Adipocyte (in vitro differentiated cells): ENCODE measurements at regions not wholly inside any gene's neighbourhood (a gene's known extent, or its start where the extent isn't known, plus 50 kb on each side); places are given as distances from the start of the nearest gene placed in this dataset.

Source experiments
- DNase-seq: peaks from one replicate; pipeline ENCODE4 v3.0.0-alpha.2; 2015; ENCODE audit warnings: low read depth
- H3K27me3 ChIP-seq: replicated peaks from 2 replicates; pipeline ENCODE4 v1.7.0; 2013; ENCODE audit warnings: mild to moderate bottlenecking, low read length, moderate library complexity; ENCODE audit not compliant: control insufficient read depth, insufficient read depth
- H3K36me3 ChIP-seq: 2 replicates; pipeline ENCODE4 v1.7.0; 2013; ENCODE audit warnings: low read length, mild to moderate bottlenecking, moderate library complexity; ENCODE audit not compliant: control insufficient read depth, insufficient read depth, severe bottlenecking
- H3K4me1 ChIP-seq: 2 replicates; pipeline ENCODE4 v1.7.0; 2013; ENCODE audit warnings: mild to moderate bottlenecking, low read length, moderate library complexity; ENCODE audit not compliant: control insufficient read depth, insufficient read depth
- H3K4me3 ChIP-seq: 2 replicates; pipeline ENCODE4 v1.7.0; 2013; ENCODE audit warnings: mild to moderate bottlenecking, low read length, moderate library complexity
- H3K9ac ChIP-seq: 2 replicates; pipeline ENCODE4 v1.7.0; 2013; ENCODE audit warnings: mild to moderate bottlenecking, low read length, moderate library complexity
- H3K9me3 ChIP-seq: 2 replicates; pipeline ENCODE4 v1.7.0; 2013; ENCODE audit warnings: mild to moderate bottlenecking, low read length, moderate library complexity; ENCODE audit not compliant: control insufficient read depth

DNA sequence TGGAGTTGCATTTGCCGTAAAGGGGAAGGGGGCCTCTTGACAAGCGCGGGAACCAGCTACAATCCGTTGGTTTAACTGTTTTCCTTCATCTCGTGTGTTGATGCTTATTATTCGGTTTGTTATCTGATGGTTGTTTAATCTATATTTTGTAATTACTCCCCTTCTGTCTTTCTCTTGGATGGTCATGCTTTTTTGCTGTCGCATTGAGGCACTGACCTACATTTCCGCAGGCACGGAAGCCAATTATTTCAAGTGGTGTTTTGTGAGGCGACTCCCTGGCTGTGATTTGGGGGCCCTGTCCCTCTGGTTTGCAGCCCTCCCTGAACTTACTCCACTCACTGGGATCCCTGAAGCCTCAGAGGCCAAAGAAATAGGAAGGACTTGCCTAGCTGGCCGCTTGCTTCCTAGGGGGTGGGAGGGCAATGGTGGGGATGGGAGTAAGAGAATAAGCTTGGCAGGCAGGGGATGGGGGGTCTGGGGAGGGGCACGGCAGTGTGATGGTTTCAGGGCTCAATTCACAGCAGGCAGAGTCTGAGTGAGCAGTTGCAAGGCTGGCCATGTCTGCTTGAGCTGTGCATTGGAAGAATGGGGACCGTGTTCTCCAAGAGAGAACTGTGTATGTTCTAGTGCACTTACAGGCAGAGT, 165.8 kb upstream of the B3GAT1 start:
- peaks cover 12% of the 10 kb centered on the region for H3K27me3 ChIP-seq

DNA sequence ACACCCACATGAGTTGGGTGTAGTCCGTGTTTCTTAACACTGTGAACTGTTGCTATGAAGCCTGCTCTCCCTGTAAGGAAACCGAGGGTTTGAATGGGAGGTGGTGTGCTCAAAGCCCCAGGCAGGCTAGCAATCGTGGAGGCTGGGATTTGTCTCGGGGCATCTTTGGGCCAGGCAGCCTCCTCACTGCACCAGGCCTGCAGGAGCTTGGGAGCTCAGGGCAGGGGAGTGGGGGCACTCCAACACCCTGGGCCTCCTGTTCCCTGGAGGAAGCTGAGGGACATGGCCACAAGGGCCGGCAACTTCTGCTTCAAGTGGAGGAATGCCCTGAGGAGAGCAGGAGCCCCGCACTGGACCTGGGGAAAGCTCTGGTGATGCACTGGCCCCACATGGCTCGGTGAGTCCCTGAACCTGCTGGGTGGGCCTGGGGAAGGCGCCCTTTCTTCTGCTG, 164.7 kb upstream of the B3GAT1 start:
- H3K27me3 ChIP-seq: peaks cover 12% of the 10 kb centered on the region
- DNase-seq: no peak
- no peak overlapping the region for H3K9ac ChIP-seq
- H3K4me3 ChIP-seq: no peak overlapping the region
- no peaks in the 10 kb centered on the region for H3K4me1 ChIP-seq
- no peaks in the 10 kb centered on the region for H3K9me3 ChIP-seq
- H3K36me3 ChIP-seq: no peaks in the 10 kb centered on the region

More for the DNA sequence above, 165.8 kb upstream of the B3GAT1 start:
- no peaks in the 10 kb centered on the region for H3K36me3 ChIP-seq
- H3K4me1 ChIP-seq: no peaks in the 10 kb centered on the region
- H3K4me3 ChIP-seq: no peak overlapping the region
- no peaks in the 10 kb centered on the region for H3K9me3 ChIP-seq
- no peak overlapping the region for H3K9ac ChIP-seq
- DNase-seq: no peak

DNA sequence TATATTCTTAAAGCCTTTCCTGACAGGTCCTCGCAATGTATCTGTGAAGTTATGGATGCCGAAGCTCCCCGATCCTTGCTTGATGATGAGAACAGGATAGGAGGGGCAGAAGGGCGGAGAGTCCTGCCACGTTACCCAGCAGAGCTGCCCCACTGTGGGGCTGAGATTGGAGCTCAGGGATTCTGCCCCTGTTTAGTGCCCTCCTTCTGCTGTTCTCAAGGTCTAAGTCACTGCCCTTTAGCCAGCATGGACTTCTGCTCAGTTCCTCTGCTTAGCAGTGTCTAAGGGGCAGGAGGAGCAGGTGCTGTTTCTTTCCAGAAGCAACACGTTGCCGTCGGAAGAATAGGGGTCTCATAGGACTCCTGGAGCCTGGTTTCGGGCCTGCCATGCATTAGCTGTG, 164.2 kb upstream of the B3GAT1 start:
- Histone ChIP-seq H3K9ac (no peak overlapping the region), H3K4me1 (no peaks in the 10 kb centered on the region), H3K4me3 (no peak overlapping the region), H3K27me3 (peaks cover 12% of the 10 kb centered on the region), H3K36me3 (no peaks in the 10 kb centered on the region), H3K9me3 (no peaks in the 10 kb centered on the region)
- DNase-seq: no peak

DNA sequence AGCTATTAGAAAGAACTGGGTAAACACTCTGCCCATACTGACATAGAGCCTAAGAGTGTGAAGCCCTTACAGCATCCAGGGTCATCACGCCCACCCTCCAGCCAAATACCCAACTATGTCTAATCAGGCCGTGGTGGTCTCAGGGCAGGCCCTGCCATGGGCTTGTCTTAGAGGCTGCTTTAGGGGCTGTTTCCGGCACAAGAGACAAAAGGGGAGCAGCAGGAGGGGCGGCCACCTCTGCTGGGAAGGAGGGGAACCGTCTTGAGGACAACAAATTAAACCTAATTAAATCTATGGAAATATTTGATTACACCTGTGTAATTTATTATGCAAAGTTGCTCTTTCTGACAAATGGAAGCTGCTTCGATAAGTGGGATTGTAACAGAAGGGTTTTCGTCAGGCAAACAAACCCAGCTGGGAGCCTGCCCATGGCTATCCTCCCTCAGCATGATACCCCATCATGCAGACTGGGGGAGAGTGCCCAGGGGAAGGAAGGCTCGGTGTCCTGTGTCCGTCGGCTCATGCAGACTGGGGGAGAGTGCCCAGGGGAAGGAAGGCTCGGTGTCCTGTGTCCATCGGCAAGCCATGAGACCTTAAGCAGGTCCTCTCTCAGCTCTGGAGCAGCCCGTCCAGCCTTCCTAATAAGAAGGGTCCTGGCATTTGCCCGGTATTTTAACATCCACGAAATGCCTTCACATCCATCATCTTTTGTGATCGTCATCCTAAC, 163.6 kb upstream of the B3GAT1 start:
- Histone ChIP-seq H3K9ac (no peak overlapping the region), H3K4me3 (no peak overlapping the region), H3K4me1 (no peaks in the 10 kb centered on the region), H3K27me3 (peaks cover 12% of the 10 kb centered on the region), H3K9me3 (no peaks in the 10 kb centered on the region), H3K36me3 (no peaks in the 10 kb centered on the region)
- no peak for DNase-seq

DNA sequence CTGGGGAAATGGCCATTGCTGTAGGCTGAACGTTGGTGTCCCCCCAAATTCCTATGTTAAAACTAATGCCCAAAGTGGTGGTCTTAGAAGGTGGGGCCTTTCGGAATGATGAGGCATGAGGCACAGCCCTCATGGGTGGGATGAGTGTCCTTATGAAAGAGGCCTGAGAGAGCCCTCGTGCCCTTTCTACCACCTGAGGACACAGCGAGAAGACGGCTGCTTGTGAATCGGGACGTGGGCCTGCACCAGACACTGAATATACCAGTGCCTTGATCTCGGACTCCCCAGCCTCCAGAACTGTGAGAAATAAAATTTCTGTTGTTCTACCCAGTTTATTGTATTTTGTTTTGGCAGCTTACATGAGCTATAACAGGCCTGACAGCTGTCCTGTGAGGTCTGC, 162.9 kb upstream of the B3GAT1 start:
- peaks cover 9% of the 10 kb centered on the region for H3K27me3 ChIP-seq
- no peaks in the 10 kb centered on the region for H3K4me1 ChIP-seq
- H3K4me3 ChIP-seq: no peak overlapping the region
- H3K9ac ChIP-seq: no peak overlapping the region
- no peak for DNase-seq
- no peaks in the 10 kb centered on the region for H3K9me3 ChIP-seq
- H3K36me3 ChIP-seq: no peaks in the 10 kb centered on the region

DNA sequence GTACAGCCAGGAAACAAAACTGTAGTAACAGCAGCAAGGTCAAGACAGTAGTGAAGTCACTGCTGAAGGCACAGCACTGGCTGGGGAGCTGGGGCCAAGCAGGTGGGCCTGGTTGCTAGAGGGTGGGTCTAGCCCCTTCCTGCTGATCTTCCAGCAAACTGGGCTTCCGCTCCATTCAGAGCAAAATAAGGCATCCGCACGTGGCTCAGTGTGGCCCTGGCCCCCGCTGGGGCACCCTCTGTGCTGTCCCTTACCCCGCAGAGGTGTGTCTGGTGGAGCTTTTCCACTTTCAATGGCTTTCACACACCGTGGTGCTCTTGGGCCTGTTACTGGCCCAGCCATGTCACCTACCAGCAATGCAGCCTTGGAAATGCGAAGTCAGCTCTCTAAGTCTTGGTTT, 162.4 kb upstream of the B3GAT1 start:
- peaks cover 5% of the 10 kb centered on the region for H3K27me3 ChIP-seq
- no peak overlapping the region for H3K9ac ChIP-seq
- H3K36me3 ChIP-seq: no peaks in the 10 kb centered on the region
- no peak overlapping the region for H3K4me3 ChIP-seq
- H3K9me3 ChIP-seq: no peaks in the 10 kb centered on the region
- H3K4me1 ChIP-seq: no peaks in the 10 kb centered on the region
- no peak for DNase-seq

DNA sequence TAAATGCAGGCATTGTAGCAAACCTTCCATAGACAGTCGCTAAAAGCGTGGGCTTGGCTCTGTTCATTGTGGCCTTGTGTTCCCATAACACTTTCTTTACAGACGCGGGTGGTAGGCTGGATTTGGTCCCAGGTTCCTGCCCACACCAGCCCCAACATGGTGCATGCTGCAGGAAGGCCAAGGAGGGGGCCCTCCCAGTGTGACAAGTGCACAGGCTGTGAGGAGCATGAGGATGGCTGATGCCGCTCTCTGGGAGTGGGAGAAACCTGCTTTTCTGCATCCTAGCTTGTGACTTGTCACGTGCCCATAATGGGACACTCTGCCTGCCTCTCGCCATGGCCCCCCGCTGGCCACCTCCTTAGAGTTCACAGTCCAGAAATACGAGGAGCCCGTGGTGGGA, 161.8 kb upstream of the B3GAT1 start:
- H3K9me3 ChIP-seq: no peaks in the 10 kb centered on the region
- H3K4me3 ChIP-seq: no peak overlapping the region
- H3K36me3 ChIP-seq: no peaks in the 10 kb centered on the region
- H3K4me1 ChIP-seq: no peaks in the 10 kb centered on the region
- no peak overlapping the region for H3K9ac ChIP-seq
- peaks cover 5% of the 10 kb centered on the region for H3K27me3 ChIP-seq
- DNase-seq: no peak

DNA sequence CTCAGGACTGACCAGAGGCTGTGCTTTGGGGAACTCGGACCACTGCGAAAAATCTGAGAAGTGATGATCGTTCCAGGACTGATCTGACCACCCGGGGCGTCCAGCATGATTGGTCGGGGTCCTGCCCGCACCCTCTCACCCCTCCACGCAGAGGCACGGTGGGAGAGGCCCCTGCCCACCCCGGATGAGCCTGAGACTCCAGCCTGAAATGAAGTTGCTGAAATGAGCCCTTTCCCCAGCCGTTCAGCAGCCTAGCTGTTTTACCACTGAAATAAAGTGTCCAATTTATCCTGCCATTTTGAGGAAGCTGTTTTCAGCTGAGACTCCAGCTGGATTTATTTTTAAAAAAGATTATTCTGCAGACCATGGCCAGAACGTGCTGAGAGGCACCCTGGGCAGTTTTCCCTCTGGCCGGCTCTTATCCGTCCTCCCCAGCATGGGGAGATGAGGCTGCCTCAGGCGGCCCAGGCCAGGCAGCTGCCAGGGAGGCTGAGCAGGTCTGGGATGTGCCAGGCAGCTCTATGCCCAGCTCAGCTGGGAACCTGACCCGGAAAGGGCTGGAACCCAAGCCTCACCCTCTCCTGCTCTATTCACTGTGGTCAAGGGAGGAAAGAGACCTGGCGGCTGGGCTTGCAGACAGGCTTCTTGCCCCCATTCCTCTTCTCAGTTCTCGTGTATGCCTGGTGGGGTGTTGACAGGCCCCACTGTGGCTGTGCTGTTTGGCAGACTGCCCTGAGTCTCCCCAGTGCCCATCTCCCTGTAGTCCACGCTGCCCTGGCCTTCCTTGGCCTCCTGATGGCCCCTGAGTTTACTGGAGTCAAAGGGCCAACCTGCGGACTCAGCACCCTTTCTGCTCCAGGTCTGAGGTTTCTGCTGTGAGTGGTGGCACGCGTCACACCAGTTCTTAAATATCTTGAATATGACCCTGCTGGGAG, 161.0 kb upstream of the B3GAT1 start:
- H3K4me1 ChIP-seq: no peaks in the 10 kb centered on the region
- H3K9ac ChIP-seq: no peak overlapping the region
- DNase-seq: no peak
- H3K9me3 ChIP-seq: no peaks in the 10 kb centered on the region
- no peak overlapping the region for H3K4me3 ChIP-seq
- no peaks in the 10 kb centered on the region for H3K36me3 ChIP-seq
- H3K27me3 ChIP-seq: peaks cover 5% of the 10 kb centered on the region

DNA sequence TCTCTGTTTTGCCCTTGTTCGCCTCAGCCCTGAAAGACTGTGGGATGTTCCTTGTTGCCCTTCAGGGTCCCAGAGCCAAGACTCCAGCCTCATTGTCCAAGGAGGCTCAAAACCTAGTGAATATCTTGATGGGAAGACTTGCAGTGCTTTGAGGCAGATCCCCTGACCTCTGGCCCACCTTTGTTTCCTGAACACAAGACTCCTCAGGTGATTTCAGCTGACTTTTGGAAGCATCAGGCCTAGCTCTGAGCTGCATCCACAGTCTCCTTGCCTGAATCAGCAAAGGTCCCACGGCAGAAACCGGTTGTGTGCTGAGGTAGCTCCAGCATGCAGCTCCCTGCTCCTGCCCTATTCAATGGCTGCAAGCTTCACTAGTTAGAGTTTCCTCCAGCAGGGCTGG, 159.3 kb upstream of the B3GAT1 start:
- DNase-seq: no peak
- Histone ChIP-seq H3K27me3 (peaks cover 5% of the 10 kb centered on the region), H3K4me1 (no peaks in the 10 kb centered on the region), H3K4me3 (no peak overlapping the region), H3K36me3 (no peaks in the 10 kb centered on the region), H3K9me3 (no peaks in the 10 kb centered on the region), H3K9ac (no peak overlapping the region)

DNA sequence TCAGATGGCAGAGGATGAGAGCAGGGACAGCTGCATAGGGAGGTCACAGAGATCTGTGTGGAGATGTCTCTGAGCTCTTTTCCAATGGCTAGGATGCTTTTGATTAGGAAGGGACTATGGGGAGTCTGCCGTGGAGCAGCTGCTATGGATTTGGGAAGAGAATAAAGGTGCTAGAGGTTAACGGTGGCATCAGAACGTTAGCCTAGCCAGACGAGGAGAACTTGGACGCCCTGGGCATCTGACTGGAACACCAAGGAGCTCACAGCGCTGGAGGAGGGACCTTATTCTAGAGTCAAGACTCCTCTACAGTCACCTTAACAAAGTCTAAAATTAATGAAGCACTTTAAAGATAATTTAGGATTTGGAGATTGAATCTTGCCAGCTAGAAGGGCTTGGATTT, 157.2 kb upstream of the B3GAT1 start:
- Histone ChIP-seq H3K4me1 (no peaks in the 10 kb centered on the region), H3K36me3 (no peaks in the 10 kb centered on the region), H3K27me3 (no peaks in the 10 kb centered on the region), H3K9ac (no peak overlapping the region), H3K4me3 (no peak overlapping the region), H3K9me3 (no peaks in the 10 kb centered on the region)
- no peak for DNase-seq

DNA sequence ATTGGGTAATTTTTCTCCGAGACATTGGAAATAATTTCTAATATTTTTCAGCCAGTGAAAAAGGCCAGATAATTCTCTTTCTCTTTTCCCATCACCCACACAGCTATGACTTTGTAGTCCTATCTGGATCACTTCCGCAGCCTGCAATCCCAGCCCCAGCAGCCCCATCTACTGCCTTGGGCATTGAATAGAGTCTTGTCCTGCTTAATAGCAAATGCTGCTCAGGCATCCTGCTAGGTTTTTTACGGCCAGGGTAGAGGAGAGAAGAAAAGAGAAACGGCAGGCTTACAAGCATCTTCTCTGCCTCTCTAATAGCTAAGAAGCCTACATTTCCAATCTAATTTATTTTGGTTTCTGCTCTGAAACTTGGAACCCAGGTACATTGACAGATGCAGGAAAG, 154.3 kb upstream of the B3GAT1 start:
- no peaks in the 10 kb centered on the region for H3K36me3 ChIP-seq
- no peak overlapping the region for H3K9ac ChIP-seq
- no peaks in the 10 kb centered on the region for H3K9me3 ChIP-seq
- no peaks in the 10 kb centered on the region for H3K4me1 ChIP-seq
- no peak for DNase-seq
- no peaks in the 10 kb centered on the region for H3K27me3 ChIP-seq
- H3K4me3 ChIP-seq: no peak overlapping the region
